H9 (cell line): ENCODE measurements at regions not wholly inside any gene's neighbourhood (a gene's known extent, or its start where the extent isn't known, plus 50 kb on each side); places are given as distances from the start of the nearest gene placed in this dataset.

Experiments
- DNase-seq: peaks from one replicate; pipeline ENCODE4 v3.0.0-alpha.2; 2017
- H2AFZ ChIP-seq: one replicate; pipeline ENCODE4 v1.6.1; 2013; ENCODE audit warnings: mild to moderate bottlenecking, low read length, control low read depth, moderate library complexity
- H2AK5ac ChIP-seq: 2 replicates; pipeline ENCODE4 v1.6.1; 2013; ENCODE audit warnings: low read length, control low read depth, mixed read lengths; ENCODE audit not compliant: insufficient read length
- H2BK120ac ChIP-seq: one replicate; pipeline ENCODE4 v1.6.1; 2013; ENCODE audit warnings: low read depth, mild to moderate bottlenecking, low read length, control low read depth, inconsistent platforms; ENCODE audit not compliant: poor library complexity, severe bottlenecking
- H2BK12ac ChIP-seq: 2 replicates; pipeline ENCODE4 v1.6.1; 2013; ENCODE audit warnings: low read length, control low read depth, mixed read lengths, low read depth; ENCODE audit not compliant: insufficient read length
- H2BK15ac ChIP-seq: 2 replicates; pipeline ENCODE4 v1.6.1; 2013; ENCODE audit warnings: low read depth, low read length, control low read depth
- H2BK20ac ChIP-seq: one replicate; pipeline ENCODE4 v1.6.1; 2013; ENCODE audit warnings: low read depth, mild to moderate bottlenecking, low read length, control low read depth, inconsistent platforms; ENCODE audit not compliant: poor library complexity, severe bottlenecking
- H2BK5ac ChIP-seq: 2 replicates; pipeline ENCODE4 v1.6.1; 2013; ENCODE audit warnings: low read length, control low read depth, mixed read lengths; ENCODE audit not compliant: insufficient read length
- H3K14ac ChIP-seq: 2 replicates; pipeline ENCODE4 v1.6.1; 2013; ENCODE audit warnings: low read length, control low read depth; ENCODE audit not compliant: insufficient read depth
- H3K18ac ChIP-seq: 2 replicates; pipeline ENCODE4 v1.6.1; 2013; ENCODE audit warnings: low read depth, mild to moderate bottlenecking, mixed read lengths, low read length, control low read depth; ENCODE audit not compliant: insufficient read length
- H3K23ac ChIP-seq: 2 replicates; pipeline ENCODE4 v1.6.1; 2013; ENCODE audit warnings: low read length, control low read depth, mixed read lengths, low read depth; ENCODE audit not compliant: insufficient read length
- H3K23me2 ChIP-seq: 2 replicates; pipeline ENCODE4 v1.6.1; 2013; ENCODE audit warnings: low read depth, mild to moderate bottlenecking, mixed read lengths, low read length, control low read depth; ENCODE audit not compliant: insufficient read length, poor library complexity, severe bottlenecking
- H3K27ac ChIP-seq: 2 replicates; pipeline ENCODE4 v1.5.1; 2013; ENCODE audit warnings: low read length, control low read depth, mixed read lengths, low read depth; ENCODE audit not compliant: insufficient read length
- H3K27me3 ChIP-seq: 2 replicates; pipeline ENCODE4 v1.6.1; 2013; ENCODE audit warnings: low read length, control low read depth, inconsistent platforms; ENCODE audit not compliant: insufficient read depth
- H3K4ac ChIP-seq: 2 replicates; pipeline ENCODE4 v1.6.1; 2013; ENCODE audit warnings: low read depth, mild to moderate bottlenecking, control low read depth, inconsistent platforms, low read length, moderate library complexity
- H3K4me1 ChIP-seq: 2 replicates; pipeline ENCODE4 v1.6.1; 2013; ENCODE audit warnings: low read length, control low read depth, inconsistent platforms; ENCODE audit not compliant: insufficient read depth
- H3K4me2 ChIP-seq: 2 replicates; pipeline ENCODE4 v1.6.1; 2013; ENCODE audit warnings: low read length, control low read depth, mixed read lengths; ENCODE audit not compliant: insufficient read length, insufficient read depth
- H3K56ac ChIP-seq: 2 replicates; pipeline ENCODE4 v1.6.1; 2013; ENCODE audit warnings: low read depth, mild to moderate bottlenecking, mixed read lengths, low read length, control low read depth; ENCODE audit not compliant: insufficient read length
- H3K79me1 ChIP-seq: 2 replicates; pipeline ENCODE4 v1.6.1; 2013; ENCODE audit warnings: low read depth, mild to moderate bottlenecking, moderate library complexity, low read length, control low read depth, inconsistent platforms; ENCODE audit not compliant: insufficient read depth, poor library complexity, severe bottlenecking
- H3K79me2 ChIP-seq: 2 replicates; pipeline ENCODE4 v1.6.1; 2013; ENCODE audit warnings: low read length, control low read depth, inconsistent platforms; ENCODE audit not compliant: insufficient read depth
- H3K9ac ChIP-seq: 2 replicates; pipeline ENCODE4 v1.6.1; 2013; ENCODE audit warnings: low read length, control low read depth, mixed read lengths; ENCODE audit not compliant: insufficient read length; ENCODE audit errors: extremely low read depth
- H3K9me3 ChIP-seq: one replicate; pipeline ENCODE4 v1.6.1; 2013; ENCODE audit warnings: low read depth, low read length, inconsistent platforms; ENCODE audit not compliant: control insufficient read depth
- H3T11ph ChIP-seq: one replicate; pipeline ENCODE4 v1.6.1; 2013; ENCODE audit warnings: mild to moderate bottlenecking, low read length, control low read depth, inconsistent platforms
- H4K20me1 ChIP-seq: one replicate; pipeline ENCODE4 v1.6.1; 2013; ENCODE audit not compliant: control insufficient read depth, insufficient read length, insufficient read depth
- H4K5ac ChIP-seq: 2 replicates; pipeline ENCODE4 v1.6.1; 2013; ENCODE audit warnings: low read depth, mild to moderate bottlenecking, mixed read lengths, low read length, control low read depth; ENCODE audit not compliant: insufficient read length
- H4K8ac ChIP-seq: replicated peaks from 2 replicates; pipeline ENCODE4 v1.6.1; 2013; ENCODE audit warnings: low read length, control low read depth, mixed read lengths, low read depth; ENCODE audit not compliant: insufficient read length
- H4K91ac ChIP-seq: 2 replicates; pipeline ENCODE4 v1.6.1; 2013; ENCODE audit warnings: low read depth, mild to moderate bottlenecking, moderate library complexity, mixed read lengths, low read length, control low read depth; ENCODE audit not compliant: insufficient read length
- H3K27ac Mint-ChIP-seq, 3 experiments: 2 replicates in 2 of 3; 3 replicates in 1 of 3; pipeline ENCODE4 v1.8.0; 2020 to 2021; ENCODE audit warnings: mixed read lengths in 3 of 3, mild to moderate bottlenecking in 1 of 3, moderate library complexity in 1 of 3
- H3K27me3 Mint-ChIP-seq: 2 replicates; pipeline ENCODE4 v1.8.0; 2021; ENCODE audit warnings: low read depth, mild to moderate bottlenecking, moderate library complexity, mixed read lengths
- H3K36me3 Mint-ChIP-seq, 3 experiments: 2 replicates in 2 of 3; 3 replicates in 1 of 3; pipeline ENCODE4 v1.8.0; 2020 to 2021; ENCODE audit warnings: low read depth in 3 of 3, mixed read lengths in 3 of 3; ENCODE audit not compliant: insufficient read depth in 1 of 3
- H3K4me1 Mint-ChIP-seq, 2 experiments: 2 replicates each; pipeline ENCODE4 v1.8.0; 2020; ENCODE audit warnings: mixed read lengths in 2 of 2
- H3K4me3 Mint-ChIP-seq, 2 experiments: 2 replicates in 1 of 2; 3 replicates in 1 of 2; pipeline ENCODE4 v1.8.0; 2020 to 2021; ENCODE audit warnings: mild to moderate bottlenecking in 2 of 2, mixed read lengths in 2 of 2, moderate library complexity in 1 of 2
- H3K9me3 Mint-ChIP-seq, 2 experiments: 2 replicates in 1 of 2; 3 replicates in 1 of 2; pipeline ENCODE4 v1.8.0; 2020; ENCODE audit warnings: mild to moderate bottlenecking in 2 of 2, mixed read lengths in 2 of 2, moderate library complexity in 1 of 2
- CTCF ChIP-seq: fragments of 200-600 bp; sonication (generic); conservative IDR thresholded peaks from 3 replicates; pipeline ENCODE4 v1.8.0; 2021; ENCODE audit warnings: antibody characterized with exemption, mild to moderate bottlenecking
- WGBS: extraction: QIAGEN DNeasy Blood & Tissue Kit; methylation state at CpG from one replicate; pipeline ENCODE4 v1.1.7; 2013; ENCODE audit warnings: missing lambda C conversion rate, low lambda C conversion rate, mixed read lengths; ENCODE audit not compliant: insufficient read length; ENCODE audit errors: extremely low coverage; 5-methylcytosine and 5-hydroxymethylcytosine counted together

- no peaks in the 10 kb centered on the region for H3K27me3 Mint-ChIP-seq
- H2AFZ ChIP-seq = no peak overlapping the region
- H3K23me2 ChIP-seq = no peaks in the 10 kb centered on the region
- H2BK120ac ChIP-seq = no peak overlapping the region
- H3K4me1 ChIP-seq = no peaks in the 10 kb centered on the region
- H2BK20ac ChIP-seq = no peak overlapping the region
- H3K14ac ChIP-seq = no peak overlapping the region
- H3T11ph ChIP-seq = no peak overlapping the region
- no peaks in the 10 kb centered on the region for H3K9me3 ChIP-seq
- no peak overlapping the region for H2BK5ac ChIP-seq
- H3K27me3 ChIP-seq = no peaks in the 10 kb centered on the region
- H3K56ac ChIP-seq = no peak overlapping the region
- H3K79me2 ChIP-seq = no peaks in the 10 kb centered on the region
- H3K9me3 Mint-ChIP-seq = no peaks in the 10 kb centered on the region
- H3K18ac ChIP-seq = no peak overlapping the region
- H3K4me2 ChIP-seq = no peak overlapping the region
- H3K79me1 ChIP-seq = no peaks in the 10 kb centered on the region
- no peak for TF ChIP-seq CTCF
- H3K36me3 Mint-ChIP-seq = no peaks in the 10 kb centered on the region
- H3K27ac ChIP-seq = no peak overlapping the region
- H2BK12ac ChIP-seq = no peak overlapping the region
- no peak overlapping the region for H3K4me3 Mint-ChIP-seq
- H3K23ac ChIP-seq = no peak overlapping the region
- DNase-seq = no peak
- no peaks in the 10 kb centered on the region for H4K20me1 ChIP-seq
- no peak overlapping the region for H4K91ac ChIP-seq
- no peak overlapping the region for H4K5ac ChIP-seq
- H3K27ac Mint-ChIP-seq = no peak overlapping the region
- H2BK15ac ChIP-seq = no peak overlapping the region
- H3K9ac ChIP-seq = no peak overlapping the region
- no peak overlapping the region for H3K4ac ChIP-seq
- H2AK5ac ChIP-seq = no peak overlapping the region
- no peaks in the 10 kb centered on the region; a peak in 1 of 4 replicates for H3K4me1 Mint-ChIP-seq
- no peak overlapping the region for H4K8ac ChIP-seq
- WGBS = no CpG with 5 or more reads among the region's 2 CpGs
Observed at GRCh38 chr2:51213826-51214225, 181.9 kb upstream of the NRXN1 start.
